Thyroid gland (tissue), 4 donors: ENCODE measurements at regions not wholly inside any gene's neighbourhood (a gene's known extent, or its start where the extent isn't known, plus 50 kb on each side); places are given as distances from the start of the nearest gene placed in this dataset.

Experiments used
- DNase-seq, 2 donors: peaks; one replicate each; pipeline ENCODE4 v3.0.0-alpha.2; 2019
- H3K27ac ChIP-seq, 3 donors: fragments of 200-600 bp; sonication (generic); 1 replicate in 2 of 3; 2 replicates in 1 of 3; pipeline ENCODE4 v1.5.1; 2016 to 2019; ENCODE audit warnings: mild to moderate bottlenecking in 1 of 3, moderate library complexity in 1 of 3
- H3K27me3 ChIP-seq: fragments of 200-600 bp; sonication (generic); one replicate; pipeline ENCODE4 v1.5.1; 2019
- H3K36me3 ChIP-seq, 2 donors: fragments of 200-600 bp; sonication (generic); one replicate each; pipeline ENCODE4 v1.5.1; 2016 to 2019
- H3K4me1 ChIP-seq, 2 donors: fragments of 200-600 bp; sonication (generic); one replicate each; pipeline ENCODE4 v1.5.1; 2017 to 2019
- H3K4me3 ChIP-seq, 3 donors: fragments of 200-600 bp; sonication (generic); replicated peaks in 1 of 3; 1 replicate in 2 of 3; 2 replicates in 1 of 3; pipeline ENCODE4 v1.5.1; 2016; ENCODE audit warnings: mild to moderate bottlenecking in 1 of 3
- H3K9me3 ChIP-seq: fragments of 200-600 bp; sonication (generic); one replicate; pipeline ENCODE4 v1.5.1; 2017
- POLR2A ChIP-seq, 2 donors: fragments of 450-650 bp; IDR thresholded peaks; one replicate each; pipeline ENCODE4 v1.6.1; 2017; ENCODE audit warnings: antibody characterized with exemption in 2 of 2, mild to moderate bottlenecking in 2 of 2, moderate library complexity in 1 of 2
- WGBS, 2 donors: methylation state at CpG; one replicate each; pipeline ENCODE4 v1.1.5; 2017; 5-methylcytosine and 5-hydroxymethylcytosine counted together
- intact Hi-C: fragments of 100-400 bp; cut with DNase I; formaldehyde crosslinking; loops from one replicate; pipeline ENCODE4 v1.15.1; 2023
- TF ChIP-seq, protein P1 (sequence below), 6 experiments: fragments of 200-600 bp in 3 of 6; fragments of 450-650 bp in 3 of 6; sonication (generic) in 3 of 6; IDR thresholded peaks; one replicate each; pipeline ENCODE4 v1.5.1; 2016 to 2019; ENCODE audit warnings: antibody characterized with exemption in 6 of 6, mild to moderate bottlenecking in 2 of 6, inconsistent platforms in 1 of 6, moderate library complexity in 1 of 6

DNA sequence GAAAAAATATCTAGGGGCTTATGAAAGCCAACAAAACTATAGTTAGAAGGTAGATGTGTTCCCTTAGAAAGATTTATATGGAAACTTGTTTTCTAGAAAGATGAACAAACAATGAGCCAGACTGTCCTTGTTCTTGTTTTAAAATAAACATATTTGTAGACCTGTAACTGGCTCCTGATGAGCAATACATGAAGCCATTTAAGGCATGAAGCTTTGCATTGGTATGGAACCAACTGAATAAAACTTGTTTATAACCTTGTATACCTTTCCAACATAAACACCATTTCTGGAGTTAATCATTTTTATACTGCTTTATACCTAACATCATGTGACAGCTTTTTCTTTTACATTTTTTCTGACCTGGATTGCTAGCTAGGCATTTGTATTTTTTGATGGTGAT lies 247.8 kb downstream of the PRL start:
- Histone ChIP-seq H3K27ac (no peak overlapping the region), H3K36me3 (no peaks in the 10 kb centered on the region), H3K4me1 (no peaks in the 10 kb centered on the region), H3K4me3 (no peak overlapping the region), H3K9me3 (no peaks in the 10 kb centered on the region), H3K27me3 (no peaks in the 10 kb centered on the region)
- intact Hi-C loops: no loop called here
- no peak for TF ChIP-seq POLR2A (IDR thresholded peaks at IDR 0.05)
- TF ChIP-seq, protein P1, sequence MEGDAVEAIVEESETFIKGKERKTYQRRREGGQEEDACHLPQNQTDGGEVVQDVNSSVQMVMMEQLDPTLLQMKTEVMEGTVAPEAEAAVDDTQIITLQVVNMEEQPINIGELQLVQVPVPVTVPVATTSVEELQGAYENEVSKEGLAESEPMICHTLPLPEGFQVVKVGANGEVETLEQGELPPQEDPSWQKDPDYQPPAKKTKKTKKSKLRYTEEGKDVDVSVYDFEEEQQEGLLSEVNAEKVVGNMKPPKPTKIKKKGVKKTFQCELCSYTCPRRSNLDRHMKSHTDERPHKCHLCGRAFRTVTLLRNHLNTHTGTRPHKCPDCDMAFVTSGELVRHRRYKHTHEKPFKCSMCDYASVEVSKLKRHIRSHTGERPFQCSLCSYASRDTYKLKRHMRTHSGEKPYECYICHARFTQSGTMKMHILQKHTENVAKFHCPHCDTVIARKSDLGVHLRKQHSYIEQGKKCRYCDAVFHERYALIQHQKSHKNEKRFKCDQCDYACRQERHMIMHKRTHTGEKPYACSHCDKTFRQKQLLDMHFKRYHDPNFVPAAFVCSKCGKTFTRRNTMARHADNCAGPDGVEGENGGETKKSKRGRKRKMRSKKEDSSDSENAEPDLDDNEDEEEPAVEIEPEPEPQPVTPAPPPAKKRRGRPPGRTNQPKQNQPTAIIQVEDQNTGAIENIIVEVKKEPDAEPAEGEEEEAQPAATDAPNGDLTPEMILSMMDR (IDR thresholded peaks at IDR 0.05): no peak
- DNase-seq: no peak

DNA sequence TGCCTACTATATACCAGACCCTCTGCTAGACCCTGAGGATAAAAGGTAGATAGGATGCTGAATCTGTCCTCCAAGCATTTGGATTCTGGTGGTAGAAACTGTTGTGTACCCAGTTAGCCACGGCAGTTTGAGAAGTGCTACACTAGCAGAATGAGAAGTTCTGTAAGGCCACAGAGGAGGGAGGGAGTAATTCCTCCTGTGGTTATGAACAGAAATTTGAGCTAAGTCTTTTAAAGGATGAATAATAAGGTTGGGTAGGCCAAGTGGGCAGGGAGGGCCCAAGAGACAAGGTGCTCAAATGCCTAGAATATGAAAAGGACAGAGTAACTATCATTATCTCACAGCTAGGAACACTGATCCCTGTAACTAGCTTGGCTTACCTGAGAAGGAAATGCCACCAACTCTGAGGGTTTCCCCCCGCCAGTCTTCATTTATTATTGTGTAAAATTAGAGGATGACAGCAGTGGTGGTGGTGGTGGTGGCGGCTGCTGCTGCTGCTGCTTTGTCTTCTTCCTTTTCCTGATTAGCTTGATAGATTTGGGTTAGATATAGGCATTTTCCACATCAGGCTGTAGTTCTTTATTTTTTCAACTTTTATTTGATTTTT lies 243.3 kb downstream of the PRL start:
- TF ChIP-seq, protein P1 (IDR thresholded peaks at IDR 0.05): no peak
- no peak for TF ChIP-seq POLR2A (IDR thresholded peaks at IDR 0.05)
- 93% methylated on average over 3 of the region's 3 CpGs for WGBS, 2 donors
- Histone ChIP-seq H3K36me3 (no peaks in the 10 kb centered on the region), H3K27ac (no peak overlapping the region), H3K27me3 (no peaks in the 10 kb centered on the region), H3K9me3 (no peaks in the 10 kb centered on the region), H3K4me3 (no peak overlapping the region), H3K4me1 (no peaks in the 10 kb centered on the region)
- DNase-seq: no peak
- intact Hi-C loops: no loop called here

DNA sequence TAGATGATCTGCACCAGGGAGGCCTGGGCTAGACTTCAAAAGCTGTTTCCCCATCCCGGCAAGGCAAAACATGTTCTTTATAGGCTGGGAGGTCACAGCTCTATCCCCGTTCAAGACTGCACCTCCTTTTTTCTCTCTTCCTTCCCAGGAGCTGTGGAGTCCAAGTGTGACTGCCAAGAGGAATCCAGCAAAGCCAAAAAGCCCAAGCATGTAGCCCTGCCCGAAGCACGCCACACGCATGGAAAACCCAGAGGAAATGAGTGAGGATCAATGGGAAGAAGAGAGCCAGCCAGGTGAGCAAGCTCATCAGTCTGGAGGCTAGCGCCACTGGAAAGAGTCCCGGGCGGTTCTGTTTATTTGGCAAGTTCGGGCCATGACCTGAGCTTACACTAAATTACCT lies 240.4 kb downstream of the PRL start:
- H3K4me3 ChIP-seq: no peak overlapping the region
- no peak overlapping the region for H3K27ac ChIP-seq
- no peaks in the 10 kb centered on the region for H3K4me1 ChIP-seq
- H3K36me3 ChIP-seq: no peaks in the 10 kb centered on the region
- H3K9me3 ChIP-seq: no peaks in the 10 kb centered on the region
- TF ChIP-seq, protein P1 (IDR thresholded peaks at IDR 0.05): no peak
- TF ChIP-seq POLR2A (IDR thresholded peaks at IDR 0.05): no peak
- no peaks in the 10 kb centered on the region for H3K27me3 ChIP-seq
- no peak for DNase-seq
- 87% methylated on average over 9 of the region's 9 CpGs for WGBS, 2 donors
- intact Hi-C loops: no loop called here

DNA sequence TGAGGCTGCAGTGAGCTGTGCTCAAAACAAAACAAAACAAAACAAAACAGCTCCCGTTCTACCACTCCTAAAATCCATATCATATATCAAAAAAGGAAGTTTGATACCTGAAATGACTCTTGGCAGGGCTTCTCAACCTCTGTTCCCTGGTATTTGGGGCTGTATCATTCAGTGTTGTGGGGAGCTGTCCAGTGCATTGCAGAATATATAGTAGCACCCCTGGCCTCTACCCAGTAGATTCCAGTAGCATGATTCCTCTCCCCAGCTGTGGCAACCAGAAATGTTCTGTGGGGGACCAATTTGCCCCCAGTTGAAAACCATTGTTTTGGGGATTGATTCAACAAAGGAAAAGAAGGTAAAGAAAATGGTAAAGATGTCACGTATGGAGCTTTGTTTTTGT lies 238.9 kb downstream of the PRL start:
- Histone ChIP-seq H3K36me3 (no peaks in the 10 kb centered on the region), H3K27ac (no peak overlapping the region), H3K9me3 (no peaks in the 10 kb centered on the region), H3K4me1 (peaks cover 0 to 5% of the 10 kb centered on the region in 2 donors), H3K27me3 (no peaks in the 10 kb centered on the region), H3K4me3 (no peak overlapping the region)
- intact Hi-C loops: no loop called here
- no peak for TF ChIP-seq POLR2A (IDR thresholded peaks at IDR 0.05)
- TF ChIP-seq, protein P1 (IDR thresholded peaks at IDR 0.05): no peak
- WGBS, 2 donors: 83 to 93% methylated on average over 2 of the region's 2 CpGs
- DNase-seq: no peak

DNA sequence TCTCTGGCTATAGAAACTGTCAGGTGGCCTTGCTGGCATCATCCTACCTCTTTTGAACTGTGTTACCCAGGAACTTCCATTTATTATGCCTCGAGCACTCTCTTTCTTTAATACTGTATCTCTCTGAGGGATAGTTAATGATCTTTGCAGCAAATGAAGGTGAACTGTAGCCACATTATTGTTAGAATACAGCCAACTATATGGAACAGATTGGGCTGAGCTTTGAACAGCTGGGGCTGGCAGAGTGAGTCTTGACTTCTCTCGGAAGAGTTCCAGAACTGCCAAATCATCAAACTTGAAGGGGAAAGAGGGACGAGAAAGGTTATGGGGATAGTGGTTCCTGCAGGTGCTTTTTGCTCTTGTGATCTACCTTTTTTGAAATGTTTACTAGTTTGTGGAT lies 237.7 kb downstream of the PRL start:
- peaks cover 6 to 17% of the 10 kb centered on the region in 2 donors for H3K4me1 ChIP-seq
- no peak overlapping the region for H3K4me3 ChIP-seq
- no peaks in the 10 kb centered on the region for H3K36me3 ChIP-seq
- no peak for DNase-seq
- intact Hi-C loops: no loop called here
- H3K9me3 ChIP-seq: no peaks in the 10 kb centered on the region
- WGBS, 2 donors: 89 to 93% methylated on average over 3 of the region's 3 CpGs
- no peak for TF ChIP-seq POLR2A (IDR thresholded peaks at IDR 0.05)
- TF ChIP-seq, protein P1 (IDR thresholded peaks at IDR 0.05): no peak
- H3K27me3 ChIP-seq: no peaks in the 10 kb centered on the region
- H3K27ac ChIP-seq: no peak overlapping the region
